Stimulated activated CD8-positive, alpha-beta memory T cell treated with anti-CD3 and anti-CD28 coated beads, Interleukin-7, amount 100 ng/mL, for 24 hours (primary cell): ENCODE measurements at regions not wholly inside any gene's neighbourhood (a gene's known extent, or its start where the extent isn't known, plus 50 kb on each side); places are given as distances from the start of the nearest gene placed in this dataset.

ENCODE experiments used
- DNase-seq: peaks from one replicate; pipeline ENCODE4 v3.0.0-alpha.2; 2020; ENCODE audit warnings: low read depth

DNA sequence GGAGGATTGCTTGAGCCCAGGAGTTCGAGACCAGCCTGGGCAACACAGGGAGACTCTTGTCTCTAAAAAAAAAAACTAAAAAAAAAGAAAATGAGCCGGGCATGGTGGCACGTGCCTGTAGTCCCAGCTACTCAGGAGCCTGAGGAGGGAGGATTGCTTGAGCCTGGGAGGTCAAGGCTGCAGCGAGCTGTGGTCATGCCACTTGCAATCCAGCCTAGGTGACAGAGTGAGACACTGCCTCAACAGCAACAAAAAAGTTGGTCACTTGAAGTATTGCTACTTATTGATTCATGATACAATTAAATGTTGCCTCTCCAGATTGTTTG is 57.9 kb upstream of the CXADR start:
- DNase-seq: no peak

DNA sequence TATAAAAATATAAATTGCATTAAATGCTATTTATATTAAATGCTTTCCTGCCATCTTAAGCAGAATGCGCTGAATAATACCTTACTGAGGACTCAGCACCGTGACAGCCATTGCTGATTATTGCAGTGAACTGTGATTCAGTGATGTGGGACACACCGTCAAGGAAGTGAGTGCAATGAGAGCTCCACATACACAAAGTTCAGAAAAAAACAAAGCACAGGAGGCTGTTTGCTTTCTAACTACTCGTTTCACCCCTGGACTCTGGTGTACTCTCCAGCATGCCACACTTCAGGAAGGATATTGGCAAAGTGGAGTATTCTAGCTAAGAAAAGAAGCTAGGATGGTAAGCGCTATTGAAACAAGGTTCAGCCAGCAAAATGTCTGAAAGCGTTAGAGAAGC is 57.4 kb upstream of the CXADR start:
- no peak for DNase-seq

DNA sequence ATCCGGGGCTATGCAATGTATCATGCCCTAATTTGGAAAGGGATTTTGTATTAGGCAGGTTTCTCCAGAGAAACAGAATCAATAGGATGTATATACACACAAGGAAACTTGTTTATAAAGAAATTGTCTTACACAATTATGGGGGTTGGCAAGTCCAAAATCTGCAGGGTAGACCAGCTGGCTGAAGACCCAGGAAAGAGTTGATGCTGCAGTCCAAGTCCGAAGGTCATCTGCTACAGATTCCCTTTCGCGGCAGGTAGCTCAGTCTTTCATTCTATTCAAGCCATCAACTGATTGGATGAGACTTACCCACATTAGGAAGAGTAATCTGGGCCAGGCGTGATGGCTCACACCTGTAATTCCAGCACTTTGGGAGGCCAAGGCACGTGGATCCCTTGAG is 54.6 kb upstream of the CXADR start:
- no peak for DNase-seq

DNA sequence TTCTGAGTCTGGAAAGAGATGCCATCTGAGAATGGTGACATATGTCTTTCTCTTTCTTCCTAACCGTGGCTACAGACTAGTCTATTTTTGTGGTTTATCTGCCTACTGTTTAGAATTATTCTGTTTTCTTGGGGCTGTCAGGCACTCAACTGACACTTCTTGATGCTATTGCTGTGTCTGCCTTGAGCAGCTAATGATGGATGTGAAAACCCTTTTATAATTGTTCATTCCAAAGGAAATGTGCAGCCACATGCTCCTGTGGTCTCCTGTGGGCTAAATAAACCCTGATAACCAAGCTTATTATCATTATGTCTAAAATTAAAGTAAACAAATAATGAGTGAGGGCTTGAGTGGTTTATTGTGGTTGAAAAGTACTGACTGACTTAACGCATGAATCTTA is 52.7 kb upstream of the CXADR start:
- DNase-seq: no peak

DNA sequence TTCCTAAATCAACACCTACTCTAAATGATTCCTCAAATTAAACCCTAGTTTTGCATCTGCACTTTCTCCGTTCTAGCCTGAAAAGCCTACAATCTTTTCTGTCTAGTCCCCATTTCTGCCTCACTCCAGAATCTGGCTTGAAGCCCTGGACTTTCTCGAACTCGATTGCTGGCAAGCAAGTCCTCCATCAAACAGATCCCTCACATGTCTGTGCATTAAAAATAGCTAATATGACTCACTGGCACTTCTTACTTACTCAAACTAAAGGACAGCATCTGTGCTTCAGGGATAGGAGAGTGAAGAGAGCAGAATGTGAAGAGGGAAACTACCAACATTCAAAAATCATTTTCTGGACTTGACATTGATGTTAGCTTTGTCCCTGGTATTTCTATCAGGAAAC is 51.8 kb upstream of the CXADR start:
- no peak for DNase-seq

DNA sequence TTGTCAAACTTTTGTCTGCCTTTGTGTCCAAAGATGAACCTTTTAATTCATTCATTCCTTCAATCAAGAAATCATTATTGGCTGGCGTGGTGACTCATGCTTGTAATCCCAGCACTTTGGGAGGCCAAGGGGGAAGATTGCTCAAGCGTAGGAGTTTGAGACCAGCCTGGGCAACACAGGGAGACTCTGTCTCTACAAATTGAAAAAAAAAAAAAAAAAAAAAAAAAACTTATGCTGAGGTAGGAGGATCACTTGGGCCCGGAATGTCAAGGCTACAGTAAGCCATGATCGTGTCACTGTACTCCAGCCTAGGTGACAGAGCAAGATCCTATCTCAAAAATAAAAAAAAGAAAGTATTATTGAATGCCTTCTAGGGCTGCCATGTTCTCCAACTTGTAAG is 51.3 kb upstream of the CXADR start:
- DNase-seq: no peak

DNA sequence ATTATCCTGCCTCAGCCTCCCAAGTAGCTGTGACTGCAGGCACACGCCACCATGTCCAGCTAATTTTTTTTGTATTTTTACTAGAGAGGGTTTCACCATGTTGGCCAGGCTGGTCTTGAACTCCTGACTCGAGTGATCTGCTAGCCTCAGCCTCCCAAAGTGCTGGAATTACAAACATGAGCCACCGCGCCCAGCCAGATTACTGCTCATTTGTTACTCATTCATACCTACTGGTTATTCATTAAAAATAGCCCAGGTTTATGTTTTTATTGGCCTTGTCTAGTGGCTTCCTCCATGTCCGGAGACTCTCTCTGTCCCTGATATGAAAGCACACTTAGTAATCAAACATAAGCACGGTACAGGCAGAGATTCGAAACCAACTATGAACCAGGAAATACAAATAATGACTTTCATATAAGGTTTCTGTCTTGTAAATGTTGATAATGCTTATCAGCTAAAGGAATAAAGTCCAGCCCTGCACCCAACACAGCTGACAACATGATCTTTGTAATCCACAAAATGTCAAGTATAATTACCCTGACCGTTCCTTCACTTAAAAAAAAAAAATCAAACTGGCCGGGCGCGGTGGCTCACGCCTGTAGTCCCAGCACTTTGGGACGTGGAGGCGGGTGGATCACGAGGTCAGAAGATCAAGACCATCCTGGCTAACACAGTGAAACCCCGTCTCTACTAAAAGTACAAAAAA is 50.4 kb upstream of the CXADR start:
- no peak for DNase-seq
